ENCODE measurements at regions not wholly inside any gene's neighbourhood (a gene's known extent, or its start where the extent isn't known, plus 50 kb on each side); places are given as distances from the start of the nearest gene placed in this dataset.

DNA sequence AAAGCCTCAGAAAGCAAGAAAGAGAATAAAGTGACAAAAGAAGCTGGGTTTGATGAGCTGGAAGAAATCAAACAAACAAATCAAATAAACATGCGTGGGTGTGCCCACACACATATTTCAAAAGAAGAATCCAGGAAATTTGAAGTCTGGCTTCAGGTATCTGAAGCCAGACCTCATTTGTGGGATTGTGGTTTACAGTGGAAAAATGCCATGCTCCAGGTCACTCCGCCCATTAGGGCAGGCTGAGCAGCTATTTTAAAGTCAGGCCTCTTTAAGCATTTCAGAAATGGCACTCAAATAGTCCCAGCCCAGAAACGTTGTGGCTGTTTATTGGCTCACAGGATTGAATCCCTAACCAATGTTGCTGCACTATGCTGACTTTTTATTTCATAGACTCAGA lies 226.1 kb upstream of the F9 start:
- H3K79me2 ChIP-seq (ENCODE audit: control insufficient read depth, insufficient read depth, low read length) = no peaks in the 10 kb centered on the region
- no peak overlapping the region for H2AFZ ChIP-seq (ENCODE audit: low read depth, low read length)
- H3K27me3 ChIP-seq (ENCODE audit: control insufficient read depth in 2 of 2, insufficient read depth in 2 of 2, low read length in 2 of 2) = no peaks in the 10 kb centered on the region
- no peak overlapping the region for H3K4me2 ChIP-seq (ENCODE audit: insufficient read depth, low read length)
- in situ Hi-C loops (cut with MboI) (no loop called here), intact Hi-C loops (cut with micrococcal nuclease) (no loop called here)
- BruUV-seq (replicated peaks) = no TSS peak
- CTCF ChIA-PET (ENCODE audit: low intra/inter-chr PET ratio) = no interaction called here
- H3K9me3 ChIP-seq (replicated peaks; ENCODE audit: control insufficient read depth, insufficient read depth, low read depth, low read length) = no peaks in the 10 kb centered on the region
- DNase-seq (ENCODE audit: extremely low read depth in 1 of 4, low spot score in 3 of 4) = no peak
- no peak overlapping the region for H3K9ac ChIP-seq (ENCODE audit: insufficient read depth in 1 of 2, low read depth in 2 of 2, low read length in 2 of 2)
- POLR2A ChIA-PET = no interaction called here
- 0% methylated on average over 2 of the region's 3 CpGs for WGBS (ENCODE audit: insufficient coverage, low coverage, missing lambda C conversion rate)
- ATAC-seq = no peak
- no peak for TF ChIP-seq ZNF3 (CRISPR knock-in tag; IDR thresholded peaks at IDR 0.05)
- no peak overlapping the region for H3K4me3 ChIP-seq
- no peaks in the 10 kb centered on the region for H4K20me1 ChIP-seq (replicated peaks; ENCODE audit: control insufficient read depth, insufficient read depth, low read length)
- no peak for FAIRE-seq
- H3K4me1 ChIP-seq (replicated peaks in 1 of 2; ENCODE audit: control insufficient read depth in 2 of 2, insufficient read depth in 2 of 2, low read length in 2 of 2) = no peaks in the 10 kb centered on the region
- H3K36me3 ChIP-seq (ENCODE audit: control insufficient read depth, insufficient read depth, low read length) = no peaks in the 10 kb centered on the region
- H3K27ac ChIP-seq (ENCODE audit: extremely low read depth, low read depth, low read length) = no peak overlapping the region
- H3K9me1 ChIP-seq (ENCODE audit: control insufficient read depth, insufficient read depth, low read length) = no peaks in the 10 kb centered on the region

DNA sequence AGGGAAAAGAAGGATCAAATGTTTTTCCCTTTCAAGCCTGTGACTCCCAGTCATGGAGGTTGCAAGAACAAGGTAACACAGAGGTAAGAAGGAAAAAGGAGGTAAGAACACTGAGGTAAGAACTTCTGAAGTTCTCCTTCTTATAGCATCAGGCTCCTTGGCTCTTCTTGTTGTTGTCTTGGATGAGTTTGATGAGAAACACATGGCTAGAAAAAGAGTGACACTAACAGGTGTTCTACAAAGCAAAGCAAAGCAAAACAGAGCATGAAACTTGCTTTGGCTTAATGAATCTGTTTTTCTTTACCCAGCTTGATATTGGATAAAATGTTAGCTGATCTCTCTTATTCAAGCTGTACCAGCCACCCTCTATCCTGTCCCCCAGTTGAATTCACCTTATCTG lies 231.2 kb upstream of the F9 start:
- Histone ChIP-seq H3K9me1 (ENCODE audit: control insufficient read depth, insufficient read depth, low read length) (no peaks in the 10 kb centered on the region), H2AFZ (ENCODE audit: low read depth, low read length) (no peak overlapping the region), H3K27me3 (ENCODE audit: control insufficient read depth in 2 of 2, insufficient read depth in 2 of 2, low read length in 2 of 2) (no peaks in the 10 kb centered on the region), H3K4me3 (no peak overlapping the region), H3K9ac (ENCODE audit: insufficient read depth in 1 of 2, low read depth in 2 of 2, low read length in 2 of 2) (no peak overlapping the region), H3K4me1 (replicated peaks in 1 of 2; ENCODE audit: control insufficient read depth in 2 of 2, insufficient read depth in 2 of 2, low read length in 2 of 2) (no peaks in the 10 kb centered on the region), H3K79me2 (ENCODE audit: control insufficient read depth, insufficient read depth, low read length) (no peaks in the 10 kb centered on the region), H3K4me2 (ENCODE audit: insufficient read depth, low read length) (no peak overlapping the region), H4K20me1 (replicated peaks; ENCODE audit: control insufficient read depth, insufficient read depth, low read length) (no peaks in the 10 kb centered on the region), H3K27ac (ENCODE audit: extremely low read depth, low read depth, low read length) (no peak overlapping the region), H3K36me3 (ENCODE audit: control insufficient read depth, insufficient read depth, low read length) (no peaks in the 10 kb centered on the region), H3K9me3 (replicated peaks; ENCODE audit: control insufficient read depth, insufficient read depth, low read depth, low read length) (no peaks in the 10 kb centered on the region)
- TF ChIP-seq CBX2 (IDR thresholded peaks at IDR 0.05; ENCODE audit: insufficient read depth, low read length, poor library complexity, severe bottlenecking) (no peak), SMAD3 (CRISPR knock-in tag; conservative IDR thresholded peaks at IDR 0.05) (no peak)
- TF ChIP-seq, protein P1, sequence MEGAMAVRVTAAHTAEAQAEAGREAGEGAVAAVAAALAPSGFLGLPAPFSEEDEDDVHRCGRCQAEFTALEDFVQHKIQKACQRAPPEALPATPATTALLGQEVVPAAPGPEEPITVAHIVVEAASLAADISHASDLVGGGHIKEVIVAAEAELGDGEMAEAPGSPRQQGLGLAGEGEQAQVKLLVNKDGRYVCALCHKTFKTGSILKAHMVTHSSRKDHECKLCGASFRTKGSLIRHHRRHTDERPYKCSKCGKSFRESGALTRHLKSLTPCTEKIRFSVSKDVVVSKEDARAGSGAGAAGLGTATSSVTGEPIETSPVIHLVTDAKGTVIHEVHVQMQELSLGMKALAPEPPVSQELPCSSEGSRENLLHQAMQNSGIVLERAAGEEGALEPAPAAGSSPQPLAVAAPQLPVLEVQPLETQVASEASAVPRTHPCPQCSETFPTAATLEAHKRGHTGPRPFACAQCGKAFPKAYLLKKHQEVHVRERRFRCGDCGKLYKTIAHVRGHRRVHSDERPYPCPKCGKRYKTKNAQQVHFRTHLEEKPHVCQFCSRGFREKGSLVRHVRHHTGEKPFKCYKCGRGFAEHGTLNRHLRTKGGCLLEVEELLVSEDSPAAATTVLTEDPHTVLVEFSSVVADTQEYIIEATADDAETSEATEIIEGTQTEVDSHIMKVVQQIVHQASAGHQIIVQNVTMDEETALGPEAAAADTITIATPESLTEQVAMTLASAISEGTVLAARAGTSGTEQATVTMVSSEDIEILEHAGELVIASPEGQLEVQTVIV (CRISPR knock-in tag; IDR thresholded peaks at IDR 0.05; ENCODE audit: borderline replicate concordance) = no peak
- in situ Hi-C loops (cut with MboI) = no loop called here
- ATAC-seq (no peak), FAIRE-seq (no peak), DNase-seq (ENCODE audit: extremely low read depth in 1 of 4, low spot score in 3 of 4) (no peak)
- intact Hi-C loops (cut with micrococcal nuclease) = no loop called here
- ChIA-PET POLR2A (no interaction called here), CTCF (ENCODE audit: low intra/inter-chr PET ratio) (no interaction called here)
- no TSS peak for BruUV-seq (replicated peaks)
